ENCODE measurements at regions not wholly inside any gene's neighbourhood (a gene's known extent, or its start where the extent isn't known, plus 50 kb on each side); places are given as distances from the start of the nearest gene placed in this dataset.

GRCh38 chr2:188922191-188922590 lies 52.0 kb upstream of the COL3A1 start:
- H3K9me3 Mint-ChIP-seq, result peaks cover 7% of the 10 kb centered on the region
- no peak for DNase-seq (ENCODE audit: low spot score)
- no peak overlapping the region for H3K27ac Mint-ChIP-seq
- H3K27me3 Mint-ChIP-seq (ENCODE audit: insufficient read depth), result no peaks in the 10 kb centered on the region
- intact Hi-C loops (cut with micrococcal nuclease), result no loop called here
- H3K36me3 Mint-ChIP-seq (ENCODE audit: low read depth), result no peaks in the 10 kb centered on the region
- H3K4me1 Mint-ChIP-seq (ENCODE audit: low read depth), result no peaks in the 10 kb centered on the region
- no peak overlapping the region for H3K4me3 Mint-ChIP-seq
